ENCODE measurements at regions not wholly inside any gene's neighbourhood (a gene's known extent, or its start where the extent isn't known, plus 50 kb on each side); places are given as distances from the start of the nearest gene placed in this dataset.

GRCh38 chr12:97275256-97275655 lies 187.3 kb upstream of the RMST start:
- dilution Hi-C loops (cut with MboI; ENCODE audit: extremely low pct_ligation_motif_present, low sequenced_read_pairs): no loop called here
- Histone ChIP-seq H3K27me3 (ENCODE audit: control insufficient read depth, extremely low read depth, insufficient read depth, low read length) (no peaks in the 10 kb centered on the region), H3K4me3 (ENCODE audit: control insufficient read depth in 2 of 3, extremely low read depth in 1 of 3, insufficient read depth in 2 of 3, low read depth in 1 of 3, low read length in 3 of 3) (no peak overlapping the region), H2AFZ (ENCODE audit: control insufficient read depth, low read length) (no peak overlapping the region), H3K9ac (ENCODE audit: control insufficient read depth, extremely low read depth, insufficient read depth, low read length) (no peak overlapping the region), H3K79me2 (ENCODE audit: control insufficient read depth, insufficient read depth, low read length) (no peaks in the 10 kb centered on the region), H3K4me1 (ENCODE audit: control insufficient read depth, extremely low read depth, insufficient read depth, low read length) (no peaks in the 10 kb centered on the region), H3K4me2 (ENCODE audit: control insufficient read depth, extremely low read depth, insufficient read depth, low read depth, low read length) (no peak overlapping the region), H3K9me3 (ENCODE audit: control insufficient read depth, low read depth, low read length) (no peaks in the 10 kb centered on the region), H4K20me1 (ENCODE audit: control insufficient read depth, extremely low read depth, insufficient read depth, low read length) (no peaks in the 10 kb centered on the region), H3K27ac (ENCODE audit: control insufficient read depth, insufficient read depth, low read length) (no peak overlapping the region), H3K36me3 (ENCODE audit: control insufficient read depth in 2 of 2, extremely low read depth in 1 of 2, insufficient read depth in 2 of 2, low read length in 2 of 2) (no peaks in the 10 kb centered on the region), H3K9me1 (ENCODE audit: control insufficient read depth, extremely low read depth, insufficient read depth, low read length) (no peaks in the 10 kb centered on the region)
- TF ChIP-seq EZH2 (IDR thresholded peaks at IDR 0.05; ENCODE audit: low read length) (no peak), CTCF (optimal IDR thresholded peaks at IDR 0.05 in 1 of 3, IDR thresholded peaks at IDR 0.05 in 1 of 3, conservative IDR thresholded peaks at IDR 0.05 in 1 of 3; ENCODE audit: extremely low read depth in 1 of 3, insufficient read depth in 2 of 3, low read length in 3 of 3) (no peak)
- no peak for FAIRE-seq
- DNase-seq (ENCODE audit: low read depth, low spot score): no peak

- H3K27me3 ChIP-seq (ENCODE audit: control insufficient read depth, extremely low read depth, insufficient read depth, low read length): no peaks in the 10 kb centered on the region
- H3K36me3 ChIP-seq (ENCODE audit: control insufficient read depth in 2 of 2, extremely low read depth in 1 of 2, insufficient read depth in 2 of 2, low read length in 2 of 2): no peaks in the 10 kb centered on the region
- dilution Hi-C loops (cut with MboI; ENCODE audit: extremely low pct_ligation_motif_present, low sequenced_read_pairs): no loop called here
- no peaks in the 10 kb centered on the region for H3K79me2 ChIP-seq (ENCODE audit: control insufficient read depth, insufficient read depth, low read length)
- no peaks in the 10 kb centered on the region for H3K4me1 ChIP-seq (ENCODE audit: control insufficient read depth, extremely low read depth, insufficient read depth, low read length)
- no peak overlapping the region for H3K4me2 ChIP-seq (ENCODE audit: control insufficient read depth, extremely low read depth, insufficient read depth, low read depth, low read length)
- FAIRE-seq: no peak
- H3K9me3 ChIP-seq (ENCODE audit: control insufficient read depth, low read depth, low read length): no peaks in the 10 kb centered on the region
- no peaks in the 10 kb centered on the region for H4K20me1 ChIP-seq (ENCODE audit: control insufficient read depth, extremely low read depth, insufficient read depth, low read length)
- no peak overlapping the region for H3K9ac ChIP-seq (ENCODE audit: control insufficient read depth, extremely low read depth, insufficient read depth, low read length)
- no peak overlapping the region for H3K27ac ChIP-seq (ENCODE audit: control insufficient read depth, insufficient read depth, low read length)
- no peak overlapping the region for H2AFZ ChIP-seq (ENCODE audit: control insufficient read depth, low read length)
- no peak for DNase-seq (ENCODE audit: low read depth, low spot score)
- no peak for TF ChIP-seq EZH2 (IDR thresholded peaks at IDR 0.05; ENCODE audit: low read length)
- TF ChIP-seq CTCF (optimal IDR thresholded peaks at IDR 0.05 in 1 of 3, IDR thresholded peaks at IDR 0.05 in 1 of 3, conservative IDR thresholded peaks at IDR 0.05 in 1 of 3; ENCODE audit: extremely low read depth in 1 of 3, insufficient read depth in 2 of 3, low read length in 3 of 3): no peak
- no peak overlapping the region for H3K4me3 ChIP-seq (ENCODE audit: control insufficient read depth in 2 of 3, extremely low read depth in 1 of 3, insufficient read depth in 2 of 3, low read depth in 1 of 3, low read length in 3 of 3)
- no peaks in the 10 kb centered on the region for H3K9me1 ChIP-seq (ENCODE audit: control insufficient read depth, extremely low read depth, insufficient read depth, low read length)
These were observed 186.6 kb upstream of the RMST start for GRCh38 chr12:97275728-97276590.
